ENCODE measurements at regions not wholly inside any gene's neighbourhood (a gene's known extent, or its start where the extent isn't known, plus 50 kb on each side); places are given as distances from the start of the nearest gene placed in this dataset.

DNA sequence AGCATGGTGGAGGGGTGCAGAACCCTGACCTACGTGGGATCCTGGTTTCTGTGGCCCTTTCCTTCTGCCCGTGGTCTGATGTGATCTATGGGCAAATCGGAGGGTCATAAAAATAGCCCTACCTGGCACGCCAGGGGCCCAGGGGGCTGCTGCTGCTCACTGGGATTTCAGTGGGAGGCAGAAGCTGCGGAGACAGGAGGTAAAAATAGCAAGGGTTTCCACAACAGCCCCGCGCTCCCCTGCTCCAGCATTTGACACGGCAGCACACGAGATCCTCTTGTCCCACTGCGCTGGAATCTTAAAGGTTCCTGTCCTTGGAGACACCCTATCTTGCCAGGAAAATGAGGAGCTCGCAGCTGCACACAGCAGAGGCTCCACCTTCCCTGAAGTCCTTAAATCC, 321.2 kb downstream of the CTTN start:
- Histone ChIP-seq H3K27ac (no peak overlapping the region), H2AFZ (no peak overlapping the region), H3K9me3 (ENCODE audit: low read depth) (no peaks in the 10 kb centered on the region), H3K79me2 (no peaks in the 10 kb centered on the region), H3K36me3 (replicated peaks; ENCODE audit: insufficient read depth, low read depth) (no peaks in the 10 kb centered on the region), H4K20me1 (ENCODE audit: insufficient read depth, poor library complexity, severe bottlenecking) (no peaks in the 10 kb centered on the region), H3K9me2 (replicated peaks; ENCODE audit: insufficient read depth) (no peaks in the 10 kb centered on the region), H3K4me3 (no peak overlapping the region), H3K4me2 (no peak overlapping the region), H3K27me3 (no peaks in the 10 kb centered on the region), H3K4me1 (ENCODE audit: insufficient read depth) (no peaks in the 10 kb centered on the region)
- no peak for DNase-seq (ENCODE audit: low spot score)
- 94% methylated on average over 11 of the region's 11 CpGs for WGBS (ENCODE audit: low lambda C conversion rate, missing lambda C conversion rate)
- TF ChIP-seq EZH2 (IDR thresholded peaks at IDR 0.05; ENCODE audit: borderline replicate concordance) = no peak
- TF ChIP-seq EZH2phosphoT487 (IDR thresholded peaks at IDR 0.05; ENCODE audit: low read depth, severe bottlenecking, unreplicated experiment) = no peak
- TF ChIP-seq, protein P1, sequence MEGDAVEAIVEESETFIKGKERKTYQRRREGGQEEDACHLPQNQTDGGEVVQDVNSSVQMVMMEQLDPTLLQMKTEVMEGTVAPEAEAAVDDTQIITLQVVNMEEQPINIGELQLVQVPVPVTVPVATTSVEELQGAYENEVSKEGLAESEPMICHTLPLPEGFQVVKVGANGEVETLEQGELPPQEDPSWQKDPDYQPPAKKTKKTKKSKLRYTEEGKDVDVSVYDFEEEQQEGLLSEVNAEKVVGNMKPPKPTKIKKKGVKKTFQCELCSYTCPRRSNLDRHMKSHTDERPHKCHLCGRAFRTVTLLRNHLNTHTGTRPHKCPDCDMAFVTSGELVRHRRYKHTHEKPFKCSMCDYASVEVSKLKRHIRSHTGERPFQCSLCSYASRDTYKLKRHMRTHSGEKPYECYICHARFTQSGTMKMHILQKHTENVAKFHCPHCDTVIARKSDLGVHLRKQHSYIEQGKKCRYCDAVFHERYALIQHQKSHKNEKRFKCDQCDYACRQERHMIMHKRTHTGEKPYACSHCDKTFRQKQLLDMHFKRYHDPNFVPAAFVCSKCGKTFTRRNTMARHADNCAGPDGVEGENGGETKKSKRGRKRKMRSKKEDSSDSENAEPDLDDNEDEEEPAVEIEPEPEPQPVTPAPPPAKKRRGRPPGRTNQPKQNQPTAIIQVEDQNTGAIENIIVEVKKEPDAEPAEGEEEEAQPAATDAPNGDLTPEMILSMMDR (IDR thresholded peaks at IDR 0.05; ENCODE audit: poor library complexity) = no peak

DNA sequence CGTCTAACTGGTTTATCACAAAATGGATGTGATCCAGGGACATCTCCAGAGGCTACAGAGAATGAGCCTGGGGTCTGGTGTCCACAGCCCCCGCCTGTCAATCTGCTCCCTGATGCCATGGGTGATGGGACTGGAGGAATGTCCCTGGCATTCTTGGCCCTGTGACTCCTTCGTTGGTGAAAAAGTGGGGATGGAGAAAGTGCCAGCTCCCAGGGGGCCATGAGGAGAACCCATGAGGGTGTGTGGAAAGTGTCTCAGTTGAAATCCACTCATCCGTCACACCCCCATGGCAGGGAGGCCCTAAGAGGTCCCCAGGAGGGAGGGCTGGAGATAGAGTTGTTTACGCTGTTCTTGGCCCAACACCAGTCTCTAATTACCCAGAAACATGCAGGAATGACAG, 322.0 kb downstream of the CTTN start:
- Histone ChIP-seq H3K4me2 (no peak overlapping the region), H3K36me3 (replicated peaks; ENCODE audit: insufficient read depth, low read depth) (no peaks in the 10 kb centered on the region), H3K27ac (no peak overlapping the region), H3K27me3 (no peaks in the 10 kb centered on the region), H2AFZ (no peak overlapping the region), H3K9me3 (ENCODE audit: low read depth) (no peaks in the 10 kb centered on the region), H4K20me1 (ENCODE audit: insufficient read depth, poor library complexity, severe bottlenecking) (no peaks in the 10 kb centered on the region), H3K4me3 (no peak overlapping the region), H3K4me1 (ENCODE audit: insufficient read depth) (no peaks in the 10 kb centered on the region), H3K9me2 (replicated peaks; ENCODE audit: insufficient read depth) (no peaks in the 10 kb centered on the region), H3K79me2 (no peaks in the 10 kb centered on the region)
- 86% methylated on average over 5 of the region's 5 CpGs for WGBS (ENCODE audit: low lambda C conversion rate, missing lambda C conversion rate)
- no peak for TF ChIP-seq EZH2 (IDR thresholded peaks at IDR 0.05; ENCODE audit: borderline replicate concordance)
- TF ChIP-seq, protein P1 (IDR thresholded peaks at IDR 0.05; ENCODE audit: poor library complexity) = no peak
- TF ChIP-seq EZH2phosphoT487 (IDR thresholded peaks at IDR 0.05; ENCODE audit: low read depth, severe bottlenecking, unreplicated experiment) = no peak
- DNase-seq (ENCODE audit: low spot score) = no peak

DNA sequence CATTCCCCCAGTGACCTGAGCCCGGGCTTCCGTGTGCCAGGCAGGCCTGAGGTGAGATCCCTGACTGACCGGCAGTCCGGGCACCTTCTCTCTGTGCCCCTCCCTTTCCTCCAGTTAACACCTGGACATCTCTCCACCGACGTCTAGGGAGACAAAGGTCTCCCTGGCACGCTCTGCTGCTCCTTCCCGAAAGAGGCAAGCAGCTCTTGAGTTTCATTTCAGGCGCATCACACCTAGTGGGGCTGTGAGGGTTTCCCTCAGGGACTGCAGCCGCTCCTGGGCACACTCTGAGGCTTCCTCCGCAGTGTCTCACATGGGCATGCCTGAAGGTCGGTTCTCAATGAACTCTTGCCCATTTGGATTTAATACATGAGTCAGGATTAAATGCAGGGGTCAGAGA, 322.7 kb downstream of the CTTN start:
- Histone ChIP-seq H3K4me3 (no peak overlapping the region), H3K27ac (no peak overlapping the region), H2AFZ (no peak overlapping the region), H3K4me1 (ENCODE audit: insufficient read depth) (no peaks in the 10 kb centered on the region), H3K79me2 (no peaks in the 10 kb centered on the region), H3K36me3 (replicated peaks; ENCODE audit: insufficient read depth, low read depth) (no peaks in the 10 kb centered on the region), H4K20me1 (ENCODE audit: insufficient read depth, poor library complexity, severe bottlenecking) (no peaks in the 10 kb centered on the region), H3K9me2 (replicated peaks; ENCODE audit: insufficient read depth) (no peaks in the 10 kb centered on the region), H3K27me3 (no peaks in the 10 kb centered on the region), H3K4me2 (no peak overlapping the region), H3K9me3 (ENCODE audit: low read depth) (no peaks in the 10 kb centered on the region)
- DNase-seq (ENCODE audit: low spot score) = no peak
- 90% methylated on average over 12 of the region's 12 CpGs for WGBS (ENCODE audit: low lambda C conversion rate, missing lambda C conversion rate)
- TF ChIP-seq, protein P1 (IDR thresholded peaks at IDR 0.05; ENCODE audit: poor library complexity) = no peak
- TF ChIP-seq EZH2phosphoT487 (IDR thresholded peaks at IDR 0.05; ENCODE audit: low read depth, severe bottlenecking, unreplicated experiment) = no peak
- TF ChIP-seq EZH2 (IDR thresholded peaks at IDR 0.05; ENCODE audit: borderline replicate concordance) = no peak

DNA sequence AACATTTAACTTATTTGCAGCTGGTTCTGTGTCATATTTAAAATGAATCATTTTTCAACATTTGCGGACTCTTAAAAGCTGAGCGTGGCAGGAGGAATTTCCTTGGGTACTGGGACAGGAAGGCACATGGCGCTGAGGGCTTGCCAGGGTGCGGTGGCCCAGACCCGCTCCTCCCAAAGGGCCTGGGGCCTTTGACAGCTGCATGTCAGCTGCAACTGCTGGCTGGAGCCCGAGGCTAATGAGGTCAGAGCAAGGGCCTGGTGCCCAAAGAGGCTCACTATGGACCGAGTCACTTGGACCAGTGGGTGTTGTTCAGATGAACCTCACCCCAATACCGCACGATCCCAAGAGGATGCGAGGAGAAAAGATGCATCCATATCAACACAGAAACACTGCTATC, 326.9 kb downstream of the CTTN start:
- Histone ChIP-seq H3K27me3 (no peaks in the 10 kb centered on the region), H3K36me3 (replicated peaks; ENCODE audit: insufficient read depth, low read depth) (no peaks in the 10 kb centered on the region), H3K9me3 (ENCODE audit: low read depth) (no peaks in the 10 kb centered on the region), H3K4me3 (no peak overlapping the region), H3K4me2 (no peak overlapping the region), H3K9me2 (replicated peaks; ENCODE audit: insufficient read depth) (no peaks in the 10 kb centered on the region), H4K20me1 (ENCODE audit: insufficient read depth, poor library complexity, severe bottlenecking) (no peaks in the 10 kb centered on the region), H3K27ac (no peak overlapping the region), H3K4me1 (ENCODE audit: insufficient read depth) (no peaks in the 10 kb centered on the region), H2AFZ (no peak overlapping the region), H3K79me2 (no peaks in the 10 kb centered on the region)
- whole genome bisulfite sequencing (ENCODE audit: low lambda C conversion rate, missing lambda C conversion rate) = 90% methylated on average over 10 of the region's 10 CpGs
- DNase-seq (ENCODE audit: low spot score) = no peak
- TF ChIP-seq EZH2phosphoT487 (IDR thresholded peaks at IDR 0.05; ENCODE audit: low read depth, severe bottlenecking, unreplicated experiment) (no peak), EZH2 (IDR thresholded peaks at IDR 0.05; ENCODE audit: borderline replicate concordance) (no peak)
- TF ChIP-seq, protein P1 (IDR thresholded peaks at IDR 0.05; ENCODE audit: poor library complexity) = no peak
